Kidney (tissue), 13 donors: ENCODE measurements at regions not wholly inside any gene's neighbourhood (a gene's known extent, or its start where the extent isn't known, plus 50 kb on each side); places are given as distances from the start of the nearest gene placed in this dataset.

Source experiments
- DNase-seq, 5 donors: peaks; one replicate each; pipeline ENCODE4 v3.0.0-alpha.2; 2013 to 2020
- FAIRE-seq: peaks from 2 replicates; lab custom pipeline; 2012; peaks lifted over from hg19 to GRCh38; lab: Jason Lieb, UNC
- H3K27ac ChIP-seq, 2 donors: one replicate each; pipeline ENCODE4 v1.7.0; 2013; ENCODE audit warnings: low read depth in 2 of 2, low read length in 2 of 2, inconsistent platforms in 1 of 2
- H3K27me3 ChIP-seq: one replicate; pipeline ENCODE4 v1.7.1; 2013; ENCODE audit warnings: low read length, inconsistent platforms; ENCODE audit not compliant: control insufficient read depth, insufficient read depth
- H3K36me3 ChIP-seq, 3 donors: one replicate each; pipeline versions ENCODE4 v1.7.0 to v1.7.1; 2013; ENCODE audit warnings: low read length in 3 of 3, control low read depth in 1 of 3, inconsistent platforms in 1 of 3; ENCODE audit not compliant: insufficient read depth in 3 of 3, control insufficient read depth in 2 of 3
- H3K4me1 ChIP-seq, 3 donors: one replicate each; pipeline versions ENCODE4 v1.7.0 to v1.7.1; 2013; ENCODE audit warnings: low read length in 3 of 3, inconsistent platforms in 1 of 3, low read depth in 1 of 3; ENCODE audit not compliant: control insufficient read depth in 2 of 3, insufficient read depth in 2 of 3
- H3K4me3 ChIP-seq, 3 donors: one replicate each; pipeline versions ENCODE4 v1.7.0 to v1.8.1; 2013; ENCODE audit warnings: low read length in 3 of 3, control low read depth in 1 of 3, inconsistent platforms in 1 of 3
- H3K9ac ChIP-seq, 3 donors: one replicate each; pipeline versions ENCODE4 v1.7.0 to v1.7.1; 2013; ENCODE audit warnings: low read length in 3 of 3, control low read depth in 1 of 3, inconsistent platforms in 1 of 3
- H3K9me3 ChIP-seq, 3 donors: one replicate each; pipeline versions ENCODE4 v1.7.0 to v1.7.1; 2013; ENCODE audit warnings: low read length in 3 of 3, control low read depth in 1 of 3, inconsistent platforms in 1 of 3; ENCODE audit not compliant: control insufficient read depth in 2 of 3, insufficient read depth in 1 of 3
- CTCF ChIP-seq: IDR thresholded peaks from 3 replicates; pipeline ENCODE4 v1.5.1; 2012; ENCODE audit warnings: mild to moderate bottlenecking, moderate library complexity, borderline replicate concordance; ENCODE audit not compliant: insufficient read depth; ENCODE audit errors: extremely low read depth
- intact Hi-C: fragments of 100-400 bp; cut with DNase I; formaldehyde crosslinking; loops from one replicate; pipeline ENCODE4 v1.11.1; 2022
- donor health status: control.
- donor health status: control.
- donor health status: control.
- donor health status: control.
- donor health status: control.
- donor health status: DM: yes; HTN: yes; CAD: no.
- donor health status: Normal renal cell carcinoma (clear cell type).

- Histone ChIP-seq H3K9me3 (no peaks in the 10 kb centered on the region), H3K4me1 (no peaks in the 10 kb centered on the region), H3K4me3 (no peak overlapping the region), H3K36me3 (no peaks in the 10 kb centered on the region), H3K9ac (no peak overlapping the region), H3K27ac (no peak overlapping the region), H3K27me3 (no peaks in the 10 kb centered on the region)
- FAIRE-seq = no peak
- no peak for TF ChIP-seq CTCF
- DNase-seq = no peak
- intact Hi-C loops = no loop called here
Observed at GRCh38 chr2:201980389-201980821, 53.2 kb upstream of the FZD7 start.

- Histone ChIP-seq H3K4me3 (no peak overlapping the region), H3K27me3 (no peaks in the 10 kb centered on the region), H3K4me1 (no peaks in the 10 kb centered on the region), H3K9me3 (no peaks in the 10 kb centered on the region), H3K9ac (no peak overlapping the region), H3K27ac (no peak overlapping the region), H3K36me3 (no peaks in the 10 kb centered on the region)
- no peak for FAIRE-seq
- intact Hi-C loops = no loop called here
- TF ChIP-seq CTCF = no peak
- no peak for DNase-seq
Observed at GRCh38 chr2:201980946-201981345, 52.7 kb upstream of the FZD7 start.

DNA sequence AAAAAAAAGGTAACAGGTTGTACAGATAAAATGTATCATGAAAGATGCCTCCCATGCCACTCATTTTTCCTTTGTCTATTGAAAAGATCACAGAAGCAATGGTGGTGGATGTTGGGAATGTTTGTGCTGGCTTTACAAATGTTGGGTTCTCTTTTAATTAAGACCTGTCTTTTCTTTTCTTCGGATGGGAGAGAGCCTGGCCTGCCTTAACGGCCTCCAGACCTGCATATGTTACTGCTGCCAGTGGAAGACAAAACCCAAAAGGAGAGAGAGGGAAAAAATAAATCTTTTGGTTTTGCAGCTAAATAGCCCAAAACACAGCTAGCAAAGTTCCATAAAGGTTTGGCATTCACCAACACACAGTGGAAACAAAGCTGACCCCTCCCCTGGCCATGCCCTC, 50.5 kb upstream of the FZD7 start:
- Histone ChIP-seq H3K27ac (no peak overlapping the region), H3K9me3 (no peaks in the 10 kb centered on the region), H3K27me3 (no peaks in the 10 kb centered on the region), H3K9ac (no peak overlapping the region), H3K4me3 (no peak overlapping the region), H3K36me3 (no peaks in the 10 kb centered on the region), H3K4me1 (no peaks in the 10 kb centered on the region)
- intact Hi-C loops = no loop called here
- no peak for TF ChIP-seq CTCF
- DNase-seq = no peak
- no peak for FAIRE-seq

DNA sequence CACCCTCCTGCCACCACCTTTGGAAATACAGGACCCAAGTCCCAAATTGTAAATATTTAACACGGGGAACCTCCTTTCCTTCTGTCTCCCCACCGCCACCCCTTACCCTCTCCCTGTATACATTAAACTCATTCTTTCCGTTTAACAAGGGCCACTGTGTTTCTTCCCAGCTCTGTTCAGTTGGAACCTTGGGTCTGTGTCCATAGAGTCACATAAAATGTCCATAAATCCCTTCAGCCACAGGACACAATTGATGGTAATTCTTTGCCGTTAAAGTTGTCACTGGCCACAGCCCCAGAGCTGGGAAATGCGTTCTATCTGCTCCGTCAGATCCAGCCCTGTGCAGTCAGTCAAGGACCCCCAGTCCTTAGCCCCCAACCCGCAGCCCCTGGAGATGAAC, 49.9 kb upstream of the FZD7 start:
- no peak overlapping the region for H3K9ac ChIP-seq
- DNase-seq (no peak), FAIRE-seq (no peak)
- H3K36me3 ChIP-seq = no peaks in the 10 kb centered on the region
- no peak overlapping the region for H3K27ac ChIP-seq
- no peaks in the 10 kb centered on the region for H3K27me3 ChIP-seq
- H3K4me3 ChIP-seq = no peak overlapping the region
- H3K9me3 ChIP-seq = no peaks in the 10 kb centered on the region
- H3K4me1 ChIP-seq = no peaks in the 10 kb centered on the region
- intact Hi-C loops = no loop called here
- TF ChIP-seq CTCF = no peak
